Right hindlimb (tissue), 1 donor: ENCODE measurements at regions not wholly inside any gene's neighbourhood (a gene's known extent, or its start where the extent isn't known, plus 50 kb on each side); places are given as distances from the start of the nearest gene placed in this dataset.
"Not testable (repeated sequence)": the region's sequence is repeated elsewhere in the genome, so short reads cannot be mapped to it uniquely, and the experiment has no call there.

Experiments used
- DNase-seq: peaks from one replicate; pipeline ENCODE4 v3.0.0-alpha.2; 2018

DNA sequence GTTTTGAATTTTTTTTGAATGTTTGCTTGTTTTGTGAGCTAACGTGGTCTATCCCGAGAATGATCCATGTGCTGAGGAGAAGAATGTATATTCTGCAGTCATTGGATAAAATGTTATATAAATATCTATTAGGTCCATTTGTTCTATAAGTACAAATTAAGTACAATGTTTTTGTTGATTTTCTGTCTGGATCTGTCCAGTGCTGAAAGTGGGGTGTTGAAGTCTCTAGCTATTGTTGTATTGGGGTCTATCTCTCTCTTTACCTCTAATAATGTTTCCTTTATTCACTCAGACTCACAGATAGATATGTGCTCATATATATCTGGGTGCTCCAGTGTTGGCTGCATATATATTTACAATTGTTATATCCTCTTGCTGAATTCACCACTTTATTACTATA lies 144.8 kb upstream of the SETMAR start:
- DNase-seq: no peak

DNA sequence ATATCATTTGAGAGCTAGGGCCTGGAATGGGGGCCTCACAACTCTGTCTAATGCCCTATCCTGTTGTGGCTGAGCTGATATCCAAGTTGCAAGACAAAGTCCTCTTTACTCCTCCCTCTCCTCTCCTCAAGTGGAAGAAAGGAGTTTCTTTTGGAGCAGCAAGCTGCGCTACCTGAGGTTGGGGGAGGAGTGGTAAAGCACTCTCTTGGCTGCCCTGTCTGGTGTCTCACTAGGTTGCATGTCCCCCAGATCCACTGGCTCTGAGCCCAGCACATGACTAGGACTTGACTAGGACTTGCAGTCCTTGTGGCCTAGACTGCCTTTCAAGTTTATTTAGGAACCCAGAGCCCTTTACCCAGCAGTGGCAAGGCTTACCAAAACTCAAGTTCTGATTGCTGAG lies 141.1 kb upstream of the SETMAR start:
- no peak for DNase-seq

GRCh38 chr3:4163011-4163410 lies 140.2 kb upstream of the SETMAR start:
- no peak for DNase-seq

DNA sequence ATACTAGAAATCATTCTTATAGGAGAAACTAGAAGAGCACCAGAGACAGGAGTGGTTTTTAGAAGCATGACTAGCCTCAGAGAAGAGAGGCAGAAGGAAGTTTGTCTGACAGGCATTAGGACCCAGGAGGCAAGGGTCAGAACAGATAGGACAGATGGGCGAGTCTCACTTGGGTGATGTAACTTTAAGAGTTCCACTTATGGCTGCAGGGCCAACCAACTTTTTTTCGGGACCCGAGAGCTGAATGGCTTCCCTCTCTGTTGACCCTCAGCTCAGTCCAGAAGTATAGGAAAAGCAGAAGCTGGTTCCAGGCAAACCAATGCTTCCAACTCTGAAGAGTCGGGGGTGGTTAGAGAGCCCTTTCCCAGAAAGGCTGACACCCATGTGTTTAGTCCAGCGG lies 136.6 kb upstream of the SETMAR start:
- DNase-seq: no peak

GRCh38 chr3:4167230-4167629 lies 135.9 kb upstream of the SETMAR start:
- not testable (repeated sequence) for DNase-seq

DNA sequence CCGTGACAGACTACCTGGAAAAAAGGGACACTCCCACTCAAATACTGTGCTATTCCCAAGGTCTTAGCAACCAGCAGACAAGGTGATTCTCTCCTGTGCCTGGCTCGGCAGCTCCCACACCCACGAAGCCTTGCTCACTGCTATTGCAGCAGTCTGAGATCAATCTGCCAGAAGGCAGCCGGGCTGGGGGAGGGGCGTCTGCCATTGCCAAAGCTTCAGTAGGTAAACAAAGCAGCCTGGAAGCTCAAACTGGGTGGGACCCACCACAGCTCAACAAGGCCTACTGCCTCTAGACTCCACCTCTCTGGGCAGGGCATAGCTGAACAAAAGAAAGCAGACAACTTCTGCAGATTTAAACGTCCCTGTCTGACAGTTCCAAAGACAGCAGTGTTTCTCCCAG lies 128.4 kb upstream of the SETMAR start:
- no peak for DNase-seq

DNA sequence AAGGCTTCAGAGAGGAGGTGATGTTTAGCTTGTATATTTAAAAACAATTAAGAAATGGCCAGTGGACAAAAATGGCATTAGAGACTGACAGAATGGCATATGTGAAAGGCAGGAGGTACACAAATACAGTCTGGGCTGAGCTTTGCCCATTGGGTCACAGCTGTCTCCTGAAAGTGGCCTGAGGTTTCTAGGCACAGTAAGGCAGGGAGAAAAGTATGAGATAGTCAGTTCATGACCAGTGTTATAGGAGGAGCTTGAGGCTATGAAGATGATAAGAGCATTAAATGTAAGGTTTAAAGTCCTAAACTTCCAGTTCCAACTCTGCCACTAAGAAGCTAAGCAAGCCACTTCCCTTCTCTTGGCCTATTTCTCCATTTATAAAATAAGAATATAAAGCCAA lies 111.2 kb upstream of the SETMAR start:
- DNase-seq: no peak

- DNase-seq: no peak
Measured at GRCh38 chr3:4195006-4195405, 108.2 kb upstream of the SETMAR start.

GRCh38 chr3:4196506-4197147 lies 106.5 kb upstream of the SETMAR start:
- DNase-seq: no peak

- no peak for DNase-seq
Measured at GRCh38 chr3:4197670-4198069, 105.5 kb upstream of the SETMAR start.

GRCh38 chr3:4198491-4198890 lies 104.7 kb upstream of the SETMAR start:
- no peak for DNase-seq

- not testable (repeated sequence) for DNase-seq
Measured at GRCh38 chr3:4204776-4205175, 98.4 kb upstream of the SETMAR start.

GRCh38 chr3:4207672-4208071 lies 95.5 kb upstream of the SETMAR start:
- no peak for DNase-seq

- no peak for DNase-seq
Measured at GRCh38 chr3:4208556-4208955, 94.6 kb upstream of the SETMAR start.

- DNase-seq: no peak
Measured at GRCh38 chr3:4211610-4212009, 91.6 kb upstream of the SETMAR start.

GRCh38 chr3:4213420-4213819 lies 89.7 kb upstream of the SETMAR start:
- DNase-seq: not testable (repeated sequence)

GRCh38 chr3:4216974-4217373 lies 86.2 kb upstream of the SETMAR start:
- not testable (repeated sequence) for DNase-seq

DNA sequence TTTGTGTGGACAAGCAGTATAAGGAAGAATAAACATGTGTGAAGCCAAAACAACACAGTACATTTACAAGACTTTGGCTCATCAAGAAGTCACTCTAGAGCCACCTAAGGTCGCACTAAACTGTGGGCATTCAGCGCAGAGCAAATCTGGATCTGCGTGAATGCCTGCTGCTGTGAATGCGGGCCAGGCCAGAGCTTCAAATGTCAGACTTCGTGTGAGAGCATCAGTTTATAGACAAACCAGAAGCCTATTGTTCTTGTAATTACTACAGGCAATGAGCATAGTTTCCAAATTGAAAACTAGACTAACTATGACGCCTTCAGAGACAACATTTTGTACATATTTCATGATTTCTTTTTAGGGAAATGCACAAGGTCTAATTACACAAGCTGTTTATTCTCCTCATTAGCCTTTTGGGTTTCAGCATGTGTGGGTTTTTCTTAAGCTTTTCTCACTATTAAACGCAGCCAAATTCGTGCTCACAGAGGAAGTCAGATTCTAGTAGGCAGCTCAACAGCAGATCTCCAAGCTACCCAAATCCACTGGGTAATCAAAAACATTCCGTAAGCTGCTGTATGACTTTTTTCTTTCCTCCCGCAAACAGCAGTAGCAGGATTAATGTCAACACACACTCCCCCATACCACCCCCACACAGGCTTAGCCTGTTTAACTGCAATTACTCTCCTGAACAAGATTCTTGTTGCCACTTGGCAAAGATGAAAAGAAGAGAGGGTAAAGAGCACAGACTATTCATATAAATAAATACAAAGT lies 84.5 kb upstream of the SETMAR start:
- DNase-seq: no peak

DNA sequence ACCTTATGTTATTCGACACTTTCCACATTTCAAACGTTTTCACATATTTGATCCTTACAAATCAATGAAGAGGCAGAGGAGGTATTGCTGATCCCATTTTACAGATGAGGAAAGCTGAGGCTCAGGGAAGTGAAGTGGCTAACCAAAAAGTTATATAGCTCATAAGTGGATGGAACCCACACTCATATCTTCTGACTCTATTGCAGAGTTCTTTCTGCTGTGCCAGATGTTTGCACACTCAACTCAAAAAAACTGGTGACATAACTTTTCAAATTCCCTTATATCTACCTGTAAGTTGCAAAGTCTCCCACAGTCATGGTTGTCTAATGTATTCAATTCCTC lies 84.0 kb upstream of the SETMAR start:
- DNase-seq: no peak

DNA sequence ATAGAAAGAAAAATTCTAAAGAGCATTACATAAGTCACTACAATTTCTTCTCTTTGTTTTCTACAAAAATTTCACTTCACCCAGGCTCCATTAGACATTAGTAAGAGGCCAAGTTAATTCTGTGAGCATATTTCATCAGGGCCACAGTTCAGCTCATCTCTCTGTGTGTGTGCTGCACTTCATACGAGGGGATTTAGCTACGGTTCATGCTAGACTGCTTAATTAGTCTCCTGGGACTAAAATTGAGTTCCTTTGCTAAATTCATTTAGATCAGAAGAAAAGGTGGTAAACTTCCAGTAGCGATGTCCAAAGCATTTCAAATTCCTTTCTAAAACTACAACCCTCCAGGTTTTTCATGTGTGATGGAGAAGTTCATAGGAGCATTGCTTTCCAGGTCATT lies 83.1 kb upstream of the SETMAR start:
- DNase-seq: no peak

GRCh38 chr3:4222574-4223175 lies 80.5 kb upstream of the SETMAR start:
- DNase-seq: no peak

DNA sequence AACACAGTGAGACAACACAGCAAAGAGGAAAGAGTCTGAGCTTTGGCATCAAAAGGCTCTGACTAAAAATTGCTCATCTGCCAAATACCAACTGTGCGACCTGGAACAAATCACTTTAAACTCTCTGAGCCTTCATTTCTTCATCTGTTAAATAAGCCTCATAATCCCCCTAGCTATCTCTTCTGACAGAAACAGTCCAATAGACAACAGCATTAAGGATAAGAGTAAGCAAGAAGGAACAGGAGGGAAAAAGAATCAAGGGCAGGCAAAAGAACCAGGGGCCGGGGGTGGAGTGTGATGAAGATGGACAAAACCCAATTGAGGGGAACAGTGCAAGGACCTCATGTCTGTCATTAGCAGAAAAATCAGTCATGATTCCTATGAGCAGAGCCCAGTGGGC lies 79.4 kb upstream of the SETMAR start:
- DNase-seq: no peak

GRCh38 chr3:4224331-4224730 lies 78.8 kb upstream of the SETMAR start:
- no peak for DNase-seq

- DNase-seq: no peak
Measured at GRCh38 chr3:4225005-4225471, 78.1 kb upstream of the SETMAR start.
